ENCODE measurements at regions not wholly inside any gene's neighbourhood (a gene's known extent, or its start where the extent isn't known, plus 50 kb on each side); places are given as distances from the start of the nearest gene placed in this dataset.
"Not testable (repeated sequence)": the region's sequence is repeated elsewhere in the genome, so short reads cannot be mapped to it uniquely, and the experiment has no call there.

DNA sequence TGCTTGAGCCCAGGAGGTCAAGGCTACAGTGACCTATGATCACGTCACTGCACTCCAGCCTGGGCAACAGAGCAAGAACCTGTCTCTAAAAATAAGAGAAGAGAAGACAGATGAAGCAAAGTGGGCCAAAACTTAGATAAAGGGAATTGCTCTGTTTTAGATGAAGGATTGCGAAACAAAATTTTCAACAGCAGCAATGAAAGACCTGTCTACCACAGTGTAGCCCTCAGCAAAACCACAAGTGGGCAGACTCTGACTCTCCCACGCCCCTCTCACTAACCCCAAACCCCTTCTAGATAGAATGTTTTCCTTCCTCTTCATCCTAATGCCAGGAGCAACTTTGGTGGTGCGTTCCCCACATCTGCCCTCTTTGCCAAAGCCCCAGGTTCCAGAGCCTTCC lies 105.6 kb upstream of the ALDH3B2 start:
- Mint-ChIP-seq H3K4me1 (ENCODE audit: low read depth, unreplicated experiment) (peaks cover 28% of the 10 kb centered on the region), H3K36me3 (ENCODE audit: insufficient read depth, unreplicated experiment) (peaks cover 9% of the 10 kb centered on the region), H3K27ac (ENCODE audit: unreplicated experiment) (peak overlapping the region; percentile 49), H3K27me3 (ENCODE audit: insufficient read depth, unreplicated experiment) (no peaks in the 10 kb centered on the region), H3K4me3 (ENCODE audit: unreplicated experiment) (no peak overlapping the region), H3K9me3 (ENCODE audit: unreplicated experiment) (peaks cover 3% of the 10 kb centered on the region)
- peak in 1 of 2 experiments; percentile 10 for TF ChIP-seq CTCF (IDR thresholded peaks at IDR 0.05; ENCODE audit: insufficient read depth in 1 of 2, low read depth in 1 of 2, low read length in 1 of 2, severe bottlenecking in 1 of 2, unreplicated experiment in 1 of 2)
- Histone ChIP-seq H3K4me1 (peaks cover 8% of the 10 kb centered on the region), H3K9me3 (no peaks in the 10 kb centered on the region), H3K27me3 (replicated peaks; ENCODE audit: control insufficient read depth, insufficient read depth, low read length) (no peaks in the 10 kb centered on the region), H3K4me3 (ENCODE audit: low read depth, low read length) (no peak overlapping the region), H3K36me3 (ENCODE audit: control insufficient read depth, insufficient read depth, low read length) (no peaks in the 10 kb centered on the region)
- intact Hi-C loops (cut with micrococcal nuclease; ENCODE audit: unreplicated experiment), result no loop called here
- no peak for DNase-seq
- CTCF ChIA-PET, result interaction anchor here (0.6 kb wide), 1 partner anchor 149 kb away, joined by 3 read pairs; no protein-coding TSS in a partner anchor
- BruUV-seq (replicated peaks), result no TSS peak
- POLR2A ChIA-PET, result no interaction called here

GRCh38 chr11:67779189-67779875 lies 104.9 kb upstream of the ALDH3B2 start:
- H3K9me3 ChIP-seq; H3K4me3 ChIP-seq (ENCODE audit: low read depth, low read length); BruUV-seq (replicated peaks); H3K36me3 ChIP-seq (ENCODE audit: control insufficient read depth, insufficient read depth, low read length); H3K4me3 Mint-ChIP-seq (ENCODE audit: unreplicated experiment); H3K36me3 Mint-ChIP-seq (ENCODE audit: insufficient read depth, unreplicated experiment); H3K27me3 Mint-ChIP-seq (ENCODE audit: insufficient read depth, unreplicated experiment); H3K27me3 ChIP-seq (replicated peaks; ENCODE audit: control insufficient read depth, insufficient read depth, low read length); H3K4me1 ChIP-seq; POLR2A ChIA-PET; H3K9me3 Mint-ChIP-seq (ENCODE audit: unreplicated experiment); CTCF ChIA-PET: not testable (repeated sequence)
- intact Hi-C loops (cut with micrococcal nuclease; ENCODE audit: unreplicated experiment), result loop anchor here (1.0 kb wide), 2 partner anchors 21 to 51 kb away; no protein-coding TSS in a partner anchor
- peak; percentile 73 to 87 for DNase-seq
- Mint-ChIP-seq H3K27ac (ENCODE audit: unreplicated experiment) (peak overlapping the region; percentile 49), H3K4me1 (ENCODE audit: low read depth, unreplicated experiment) (peaks cover 28% of the 10 kb centered on the region)

- no peak overlapping the region for H3K4me3 Mint-ChIP-seq (ENCODE audit: unreplicated experiment)
- H3K36me3 ChIP-seq (ENCODE audit: control insufficient read depth, insufficient read depth, low read length), result no peaks in the 10 kb centered on the region
- no TSS peak for BruUV-seq (replicated peaks)
- POLR2A ChIA-PET, result no interaction called here
- no peaks in the 10 kb centered on the region for H3K9me3 ChIP-seq
- no peak for DNase-seq
- no peaks in the 10 kb centered on the region for H3K27me3 ChIP-seq (replicated peaks; ENCODE audit: control insufficient read depth, insufficient read depth, low read length)
- no peak overlapping the region for H3K4me3 ChIP-seq (ENCODE audit: low read depth, low read length)
- H3K27ac Mint-ChIP-seq (ENCODE audit: unreplicated experiment), result peak overlapping the region; percentile 36
- no peaks in the 10 kb centered on the region for H3K9me3 Mint-ChIP-seq (ENCODE audit: unreplicated experiment)
- intact Hi-C loops (cut with micrococcal nuclease; ENCODE audit: unreplicated experiment), result no loop called here
- TF ChIP-seq CTCF (IDR thresholded peaks at IDR 0.05; ENCODE audit: insufficient read depth in 1 of 2, low read depth in 1 of 2, low read length in 1 of 2, severe bottlenecking in 1 of 2, unreplicated experiment in 1 of 2), result no peak
- no peaks in the 10 kb centered on the region for H3K27me3 Mint-ChIP-seq (ENCODE audit: insufficient read depth, unreplicated experiment)
- CTCF ChIA-PET, result no interaction called here
- peaks cover 28% of the 10 kb centered on the region for H3K4me1 Mint-ChIP-seq (ENCODE audit: low read depth, unreplicated experiment)
- H3K36me3 Mint-ChIP-seq (ENCODE audit: insufficient read depth, unreplicated experiment), result peaks cover 9% of the 10 kb centered on the region
- peaks cover 8% of the 10 kb centered on the region for H3K4me1 ChIP-seq
These were observed 102.6 kb upstream of the ALDH3B2 start for GRCh38 chr11:67776852-67777520.

- DNase-seq; CTCF ChIA-PET; intact Hi-C loops (cut with micrococcal nuclease; ENCODE audit: unreplicated experiment); H3K9me3 ChIP-seq; H3K4me3 ChIP-seq (ENCODE audit: low read depth, low read length); H3K36me3 ChIP-seq (ENCODE audit: control insufficient read depth, insufficient read depth, low read length); POLR2A ChIA-PET; H3K4me3 Mint-ChIP-seq (ENCODE audit: unreplicated experiment); H3K4me1 ChIP-seq; H3K9me3 Mint-ChIP-seq (ENCODE audit: unreplicated experiment); H3K36me3 Mint-ChIP-seq (ENCODE audit: insufficient read depth, unreplicated experiment); H3K27me3 Mint-ChIP-seq (ENCODE audit: insufficient read depth, unreplicated experiment); H3K27me3 ChIP-seq (replicated peaks; ENCODE audit: control insufficient read depth, insufficient read depth, low read length); BruUV-seq (replicated peaks): not testable (repeated sequence)
- Mint-ChIP-seq H3K4me1 (ENCODE audit: low read depth, unreplicated experiment) (peaks cover 16% of the 10 kb centered on the region), H3K27ac (ENCODE audit: unreplicated experiment) (peak overlapping the region; percentile 19)
These were observed 99.8 kb upstream of the ALDH3B2 start for GRCh38 chr11:67774175-67774574.

DNA sequence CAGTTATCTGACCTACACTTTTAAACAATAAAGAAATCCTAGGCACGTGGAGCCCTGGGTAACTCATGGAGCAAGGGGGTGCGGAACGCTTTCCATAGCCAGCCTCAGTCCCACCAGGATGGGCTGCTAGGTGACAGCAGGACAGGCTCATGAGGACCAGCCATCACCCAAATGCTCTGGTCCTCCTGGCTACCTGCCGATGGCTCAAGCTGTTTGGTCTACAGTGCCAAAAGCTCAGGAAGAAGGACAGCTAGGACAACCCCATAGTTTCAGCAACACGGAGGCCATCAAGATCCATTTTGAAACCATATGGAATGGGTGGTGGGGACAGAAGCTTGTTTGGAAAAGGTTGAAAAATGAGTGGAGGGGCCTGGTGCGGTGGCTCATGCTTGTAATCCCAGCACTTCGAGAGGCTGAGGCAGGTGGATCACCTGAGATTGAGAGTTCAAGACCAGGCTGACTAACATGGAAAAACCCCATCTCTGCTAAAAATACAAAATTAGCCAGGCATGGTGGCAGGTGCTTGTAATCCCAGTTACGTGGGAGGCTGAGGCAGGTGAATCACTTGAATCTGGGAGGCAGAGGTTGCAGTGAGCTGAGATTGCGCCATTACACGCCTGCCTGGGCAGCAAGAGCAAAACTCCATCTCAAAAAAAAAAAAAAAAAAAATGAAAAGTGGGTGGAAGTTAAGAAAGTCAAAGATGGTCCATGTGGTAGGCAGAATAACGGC lies 93.7 kb upstream of the ALDH3B2 start:
- H3K27ac Mint-ChIP-seq (ENCODE audit: unreplicated experiment); BruUV-seq (replicated peaks); H3K36me3 ChIP-seq (ENCODE audit: control insufficient read depth, insufficient read depth, low read length); H3K9me3 Mint-ChIP-seq (ENCODE audit: unreplicated experiment); DNase-seq; intact Hi-C loops (cut with micrococcal nuclease; ENCODE audit: unreplicated experiment); H3K27me3 ChIP-seq (replicated peaks; ENCODE audit: control insufficient read depth, insufficient read depth, low read length); H3K27me3 Mint-ChIP-seq (ENCODE audit: insufficient read depth, unreplicated experiment); H3K36me3 Mint-ChIP-seq (ENCODE audit: insufficient read depth, unreplicated experiment); H3K4me3 Mint-ChIP-seq (ENCODE audit: unreplicated experiment); H3K4me3 ChIP-seq (ENCODE audit: low read depth, low read length); H3K4me1 Mint-ChIP-seq (ENCODE audit: low read depth, unreplicated experiment); POLR2A ChIA-PET; H3K9me3 ChIP-seq; H3K4me1 ChIP-seq: not testable (repeated sequence)
- CTCF ChIA-PET, result interaction anchor here (0.6 to 0.7 kb wide), 2 partner anchors 94 to 123 kb away, joined by 3 to 7 read pairs; no protein-coding TSS in a partner anchor

Measured in Caco-2 (cell line).